GM19397 (cell line): ENCODE measurements at regions not wholly inside any gene's neighbourhood (a gene's known extent, or its start where the extent isn't known, plus 50 kb on each side); places are given as distances from the start of the nearest gene placed in this dataset.
"Not testable (repeated sequence)": the region's sequence is repeated elsewhere in the genome, so short reads cannot be mapped to it uniquely, and the experiment has no call there.

Source experiments
- ATAC-seq: cut with Tn5 transposase; IDR thresholded peaks from one replicate; pipeline ENCODE4 v1.9.1; 2021; ENCODE audit warnings: mild to moderate bottlenecking, moderate library complexity; ENCODE audit not compliant: unreplicated experiment

DNA sequence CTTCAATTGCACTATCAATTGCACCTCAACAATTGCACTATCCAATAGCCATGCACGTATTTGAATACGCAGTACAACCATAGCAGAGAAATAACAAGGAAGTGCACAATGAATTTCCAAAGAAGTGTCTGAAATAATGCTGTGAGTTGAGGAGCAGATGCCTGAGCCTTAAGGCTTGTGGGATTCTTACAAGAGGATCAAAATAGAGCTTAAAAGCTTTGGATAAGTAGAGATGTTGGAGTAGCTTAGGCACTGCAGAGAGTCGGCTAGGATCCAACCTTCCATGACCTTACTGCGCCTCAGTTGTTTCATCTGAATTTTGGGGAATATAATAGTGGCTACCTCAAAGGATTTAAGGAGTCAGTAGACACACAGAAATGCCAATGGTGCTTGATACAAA is 196.1 kb upstream of the FLRT2 start:
- no peak for ATAC-seq

DNA sequence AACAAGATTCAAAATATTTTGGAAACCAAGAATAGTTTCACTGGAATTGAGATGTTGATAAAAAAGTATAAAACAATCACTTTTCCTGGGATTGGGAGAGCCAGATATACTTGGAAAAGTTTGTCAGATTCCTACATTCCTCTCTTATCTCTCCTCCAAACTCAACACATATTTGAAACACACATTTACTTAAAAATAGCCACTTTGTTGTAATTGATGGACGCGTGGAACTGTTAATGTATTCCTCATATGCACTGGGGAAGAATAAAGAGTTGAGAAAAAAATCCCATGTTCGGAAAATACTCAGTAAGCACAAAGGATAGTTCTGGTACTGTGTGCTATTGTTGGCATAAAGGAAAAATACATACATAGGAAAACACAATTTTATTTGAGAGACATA is 195.6 kb upstream of the FLRT2 start:
- ATAC-seq, result no peak

DNA sequence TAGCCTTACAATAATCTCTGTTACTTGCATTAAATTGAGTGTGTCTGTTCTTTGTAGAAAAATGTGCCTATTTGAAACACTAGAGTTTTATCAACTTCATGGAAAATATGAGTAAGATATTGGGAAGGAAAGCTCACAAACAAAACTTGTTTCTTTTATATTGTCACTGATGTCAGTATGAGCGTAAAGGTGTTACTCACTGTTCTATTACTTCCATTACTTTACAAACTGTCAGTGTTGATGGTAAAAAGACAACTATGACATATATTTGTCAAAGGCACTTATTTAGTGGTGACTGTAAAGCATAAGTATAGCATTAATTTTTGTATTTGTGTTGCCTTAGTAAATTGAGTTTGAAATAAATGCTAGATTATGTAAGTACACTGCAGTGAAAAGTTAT is 193.7 kb upstream of the FLRT2 start:
- no peak for ATAC-seq

DNA sequence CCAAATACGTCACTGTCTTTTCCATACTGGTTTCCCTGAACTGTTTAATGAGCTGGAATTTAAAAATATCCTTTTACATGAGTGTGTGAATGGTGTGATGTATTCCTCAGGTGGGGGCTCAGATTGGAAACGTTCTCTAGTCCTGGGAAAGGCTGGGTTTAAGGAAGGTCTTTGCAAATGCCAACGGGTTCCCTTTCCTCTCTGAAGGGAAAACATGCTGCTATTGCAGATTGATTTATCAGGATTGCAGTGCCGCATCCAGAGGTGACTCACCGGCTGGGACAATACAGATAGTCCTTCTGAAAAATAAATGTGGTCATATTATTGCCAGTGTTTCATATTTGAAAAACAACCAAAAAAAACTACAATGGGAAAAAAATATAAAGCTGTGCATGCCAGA is 193.1 kb upstream of the FLRT2 start:
- no peak for ATAC-seq

DNA sequence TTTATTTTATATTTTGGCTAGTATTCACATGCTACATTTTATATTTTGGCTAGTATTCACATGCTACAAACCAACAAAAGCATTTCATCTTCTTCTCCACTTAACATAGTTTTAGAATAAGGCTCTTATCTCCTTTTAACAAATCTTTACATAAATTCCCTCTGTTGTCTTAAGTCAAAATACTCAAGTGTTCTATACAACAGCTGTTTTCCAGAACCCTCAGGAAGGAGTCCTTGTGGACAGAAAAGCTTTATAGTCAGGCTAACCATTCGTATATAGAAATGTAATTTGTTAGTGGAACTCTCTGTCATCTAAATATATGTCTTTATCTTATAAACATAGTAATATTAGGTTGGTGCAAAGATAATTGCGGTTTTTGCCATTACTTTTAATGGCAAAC is 191.0 kb upstream of the FLRT2 start:
- no peak for ATAC-seq

DNA sequence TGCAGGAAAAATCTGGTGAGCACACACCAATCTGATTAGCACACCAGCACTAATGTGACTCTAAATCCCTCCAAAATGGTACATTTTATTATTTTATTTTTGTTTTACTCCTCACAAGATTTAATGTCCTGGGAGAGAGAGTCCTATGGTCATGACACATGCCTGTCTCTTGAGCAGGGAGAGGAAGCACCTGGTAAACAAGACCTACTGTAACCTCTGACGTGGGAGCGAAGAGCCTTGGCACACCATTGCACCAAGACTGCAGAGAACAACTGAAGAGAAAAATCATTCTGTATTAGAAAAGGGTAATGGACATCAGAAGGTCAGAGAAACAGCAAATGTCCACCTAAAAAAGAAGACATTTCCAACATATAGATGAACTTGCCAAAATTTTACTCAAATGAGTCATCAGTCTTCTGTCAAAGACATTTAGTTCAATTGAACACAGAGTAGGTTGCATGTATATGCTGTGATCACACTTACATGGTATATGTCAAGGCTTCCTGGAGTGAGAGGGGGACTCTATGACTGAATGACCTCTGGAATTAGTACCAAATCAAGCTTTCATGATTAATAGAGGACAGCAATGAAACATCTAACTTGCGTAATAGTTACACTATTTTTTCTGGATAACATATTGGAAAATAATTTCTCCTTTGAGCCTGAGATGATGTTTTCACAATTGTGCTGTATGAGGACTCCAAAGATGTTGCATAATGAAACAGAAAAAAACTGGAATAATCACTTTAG is 186.9 kb upstream of the FLRT2 start:
- no peak for ATAC-seq

DNA sequence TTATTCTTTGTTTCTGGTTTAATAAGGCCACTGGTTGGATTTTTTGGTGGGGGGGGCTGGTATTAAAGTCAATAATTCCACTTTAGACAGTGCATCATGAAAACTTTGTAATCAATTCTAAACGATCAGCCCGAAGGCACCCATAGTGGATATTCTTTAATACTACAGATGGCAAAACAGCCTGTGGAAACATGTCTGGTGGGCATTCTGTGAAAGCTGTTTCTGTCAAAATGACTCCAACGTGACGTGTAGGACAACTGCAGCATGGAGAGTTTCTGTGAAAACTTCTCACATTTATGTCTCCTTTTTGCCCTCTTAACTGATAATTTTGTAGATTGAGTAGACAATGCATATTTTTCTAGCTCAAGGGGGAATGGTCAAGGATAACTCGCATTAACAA is 185.8 kb upstream of the FLRT2 start:
- ATAC-seq, result no peak

DNA sequence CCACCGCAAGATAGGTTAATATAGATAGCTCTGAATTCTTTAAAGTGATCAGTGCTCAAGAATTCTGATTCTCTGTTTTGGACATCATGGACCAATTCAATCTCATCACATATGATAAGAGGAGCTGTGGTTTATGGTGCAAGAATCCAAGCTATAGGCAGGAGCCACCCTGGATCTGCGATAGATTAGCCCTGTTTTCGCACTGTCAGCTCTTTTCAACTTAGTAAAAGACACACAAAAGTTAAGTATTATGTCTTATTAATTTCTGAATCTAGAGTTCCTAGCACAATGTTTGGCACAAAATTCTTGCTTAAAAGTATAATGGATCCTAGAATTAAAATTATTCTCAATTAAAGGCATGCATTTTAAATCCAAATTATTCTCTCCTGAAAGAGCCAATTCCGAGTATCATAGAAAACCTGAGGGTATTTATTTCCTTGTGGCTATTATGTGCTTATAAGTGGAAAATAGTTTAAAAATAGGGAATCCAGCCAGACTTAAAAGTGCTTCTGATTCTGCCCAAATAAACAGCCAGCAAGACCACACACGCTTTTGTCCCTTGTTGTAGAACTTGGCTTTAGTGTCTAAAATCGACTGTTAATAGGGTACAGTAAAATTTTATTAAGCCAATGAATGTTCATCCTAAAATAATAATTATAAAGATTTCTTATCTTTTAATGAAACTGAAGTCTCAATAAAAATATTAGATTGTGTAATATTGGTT is 184.9 kb upstream of the FLRT2 start:
- ATAC-seq, result no peak

DNA sequence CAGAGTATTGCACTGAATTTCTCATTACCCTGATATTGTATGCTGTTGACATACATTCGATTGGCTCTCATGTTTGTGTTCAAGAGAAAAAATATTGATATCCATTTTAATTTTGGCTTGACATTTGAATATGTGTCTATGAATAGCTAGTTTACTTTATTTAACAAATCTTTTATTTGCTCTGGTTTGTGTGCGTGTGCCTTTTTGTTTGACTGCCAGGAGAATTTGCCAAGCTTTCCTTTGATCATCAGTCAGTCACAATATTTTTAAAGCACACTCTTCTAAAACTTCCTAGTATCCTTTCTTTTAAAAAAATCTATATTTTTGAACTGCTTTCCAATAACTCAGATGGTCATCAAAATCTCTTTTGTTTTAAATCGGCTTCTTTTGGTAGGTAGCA is 179.3 kb upstream of the FLRT2 start:
- no peak for ATAC-seq

DNA sequence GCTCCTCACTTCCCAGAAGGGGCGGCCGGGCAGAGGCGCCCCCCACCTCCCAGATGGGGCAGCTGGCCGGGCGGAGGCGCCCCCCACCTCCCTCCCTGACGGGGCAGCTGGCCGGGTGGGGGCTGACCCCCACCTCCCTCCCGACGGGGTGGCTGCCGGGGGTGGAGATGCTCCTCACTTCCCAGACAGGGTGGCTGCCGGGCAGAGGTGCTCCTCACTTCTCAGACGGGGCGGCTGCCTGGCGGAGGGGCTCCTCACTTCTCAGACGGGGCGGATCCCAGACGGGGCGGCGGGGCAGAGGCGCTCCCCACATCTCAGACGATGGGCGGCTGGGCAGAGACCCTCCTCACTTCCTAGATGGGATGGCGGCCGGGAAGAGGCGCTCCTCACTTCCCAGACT is 177.4 kb upstream of the FLRT2 start:
- ATAC-seq, result not testable (repeated sequence)

DNA sequence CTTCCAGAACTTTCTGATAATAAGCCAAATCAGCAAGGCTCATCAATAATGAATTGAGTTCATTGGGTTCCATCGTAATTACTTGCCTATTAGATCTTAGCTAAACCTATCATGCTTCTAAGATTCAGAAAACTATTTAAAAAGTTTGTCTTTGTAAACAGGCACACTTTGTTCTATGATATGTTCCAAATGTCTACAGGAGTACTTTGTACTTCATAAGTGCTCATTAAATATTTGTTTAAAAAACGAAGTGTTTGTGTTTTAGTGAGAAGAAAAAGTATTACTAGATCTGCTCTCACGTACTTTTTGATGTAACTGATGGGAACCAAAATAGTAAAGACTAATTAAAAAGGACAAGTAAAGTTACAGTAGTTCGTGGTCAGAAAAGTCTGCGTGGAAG is 172.8 kb upstream of the FLRT2 start:
- no peak for ATAC-seq

DNA sequence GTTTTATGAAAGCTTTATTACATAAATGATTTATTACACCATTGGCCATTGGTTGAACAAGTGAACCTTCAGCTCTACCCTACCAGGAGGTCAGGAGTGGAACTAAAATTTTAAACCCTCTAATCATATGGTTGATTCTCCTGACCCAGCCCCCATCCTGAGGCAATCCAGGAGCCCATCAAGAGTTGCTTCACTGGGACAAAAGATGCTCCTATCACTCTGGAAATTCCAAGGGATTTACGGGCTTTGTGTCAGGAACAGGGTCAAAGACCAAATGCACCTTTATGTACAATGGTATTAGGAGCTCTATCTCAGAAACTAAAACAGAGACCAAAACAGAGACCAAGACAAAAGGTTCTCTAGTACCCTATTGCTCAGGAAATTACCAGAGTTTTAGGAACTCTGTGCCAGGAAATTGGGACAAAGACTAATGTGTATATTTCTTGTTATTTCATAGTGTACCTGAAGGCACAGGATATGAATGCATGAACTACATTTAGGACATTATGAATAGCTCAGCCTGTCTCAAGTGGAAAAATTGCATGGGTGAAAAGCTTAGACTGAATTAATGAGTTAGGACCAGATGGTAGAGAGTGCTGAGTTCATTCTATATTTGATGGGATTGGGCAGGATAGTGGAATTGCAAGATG is 171.7 kb upstream of the FLRT2 start:
- ATAC-seq, result no peak

DNA sequence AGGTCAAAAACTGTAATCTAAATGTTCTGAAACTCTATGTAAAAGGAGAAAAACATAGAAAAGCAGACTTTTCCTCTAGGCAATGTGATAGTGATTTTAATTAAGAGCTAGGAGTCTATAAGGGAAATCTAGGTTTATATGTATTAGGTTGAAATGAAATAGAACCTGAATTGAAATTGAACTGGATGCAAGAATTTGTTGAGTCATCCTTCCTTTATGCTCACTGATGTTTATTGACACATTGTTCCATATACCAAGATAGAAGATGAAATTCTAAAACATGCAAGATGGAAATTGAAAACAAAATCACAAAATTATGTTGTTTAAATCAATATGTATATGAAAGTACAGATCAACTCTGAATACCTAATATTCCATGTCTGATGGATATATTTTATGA is 170.4 kb upstream of the FLRT2 start:
- ATAC-seq, result no peak

DNA sequence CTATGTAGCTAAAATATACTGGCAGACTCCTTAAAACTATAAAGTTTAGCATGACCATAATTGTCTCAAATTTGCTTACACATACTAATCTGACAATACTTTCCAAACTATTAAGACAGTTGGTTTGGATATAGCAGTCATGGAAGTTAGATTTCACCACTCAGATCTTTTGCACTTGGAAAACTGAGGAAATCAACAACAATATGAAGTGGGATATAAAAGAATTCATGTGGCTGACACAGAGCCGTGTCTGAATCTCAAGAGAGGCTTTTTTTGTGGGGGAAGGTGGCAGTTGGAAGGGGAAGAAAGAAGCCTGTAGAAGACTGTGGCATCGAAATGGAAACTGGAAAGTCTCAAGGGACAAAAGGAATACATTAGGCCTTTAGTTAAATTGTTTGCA is 166.6 kb upstream of the FLRT2 start:
- ATAC-seq, result no peak

DNA sequence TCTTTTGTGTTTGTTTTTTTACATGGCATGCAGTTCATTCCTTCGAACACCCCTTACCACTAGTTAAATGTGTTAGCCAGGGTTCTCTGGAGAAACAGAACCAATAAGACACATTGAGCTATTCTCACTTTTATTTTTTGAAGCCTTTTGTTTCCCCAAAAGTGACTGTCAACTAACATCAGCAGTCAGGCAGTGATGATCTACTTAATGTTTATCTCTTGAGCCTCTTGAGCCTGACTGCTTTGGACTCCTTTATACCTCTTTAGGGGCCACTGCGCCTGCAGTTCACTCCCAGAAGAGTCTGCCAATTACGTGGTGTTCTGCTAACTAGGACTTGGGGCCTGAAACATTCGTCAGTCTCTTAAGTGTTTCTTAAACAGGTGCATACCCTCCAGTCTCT is 163.7 kb upstream of the FLRT2 start:
- no peak for ATAC-seq

DNA sequence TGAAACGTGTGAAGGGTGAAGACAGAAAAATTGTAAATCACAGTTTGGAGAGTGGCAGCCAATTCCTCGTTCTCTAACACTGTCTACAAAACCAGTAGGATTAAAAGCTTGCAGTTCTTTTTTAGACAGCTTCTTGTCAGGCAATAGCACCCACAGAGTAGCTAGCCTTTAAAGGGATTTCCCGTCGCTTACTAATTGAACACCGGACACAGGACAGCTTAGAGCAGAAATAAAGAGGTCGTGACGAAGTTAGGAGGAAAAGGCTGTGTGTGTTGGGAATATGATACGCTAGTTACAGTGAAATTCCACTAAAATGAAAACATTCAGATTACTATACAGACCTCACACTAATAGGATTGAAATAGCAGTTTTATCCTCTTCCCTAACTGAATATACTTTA is 149.1 kb upstream of the FLRT2 start:
- no peak for ATAC-seq

DNA sequence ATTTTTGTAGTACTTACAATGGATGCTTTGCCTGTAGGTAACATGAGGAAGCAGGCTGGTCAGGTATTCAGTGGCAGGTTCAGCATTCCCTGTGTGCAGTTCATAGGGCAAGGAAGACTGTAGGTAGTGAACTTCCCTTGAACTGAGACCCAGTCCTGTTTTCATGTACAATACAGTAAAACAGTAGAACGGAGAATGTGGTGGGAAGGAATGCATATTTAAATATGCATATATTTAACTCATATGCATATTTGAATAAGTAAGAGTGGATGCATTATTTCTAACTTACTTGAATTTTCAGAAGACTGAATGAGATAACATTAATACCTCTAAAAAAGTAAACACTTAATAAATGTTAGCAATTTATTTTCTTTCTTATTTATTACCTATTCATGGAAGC is 147.6 kb upstream of the FLRT2 start:
- no peak for ATAC-seq

DNA sequence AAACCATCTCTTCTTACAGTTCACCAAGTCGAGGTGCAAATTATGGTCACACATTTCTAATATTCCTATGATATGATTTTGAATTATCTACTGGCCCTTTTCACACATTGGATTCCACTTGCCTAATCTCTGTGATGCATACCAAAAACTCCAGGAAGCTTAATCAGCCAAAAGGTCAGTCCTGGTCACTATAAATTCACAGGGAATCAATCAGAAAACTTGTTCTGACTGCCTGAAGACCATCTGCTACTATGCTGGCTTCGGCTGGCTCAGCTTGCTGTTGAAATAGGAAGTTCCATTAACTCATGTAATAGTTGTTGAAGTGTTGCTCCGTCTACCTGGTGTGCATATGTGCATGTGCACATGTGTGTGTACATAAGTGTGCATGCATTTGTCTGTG is 142.8 kb upstream of the FLRT2 start:
- ATAC-seq, result no peak

DNA sequence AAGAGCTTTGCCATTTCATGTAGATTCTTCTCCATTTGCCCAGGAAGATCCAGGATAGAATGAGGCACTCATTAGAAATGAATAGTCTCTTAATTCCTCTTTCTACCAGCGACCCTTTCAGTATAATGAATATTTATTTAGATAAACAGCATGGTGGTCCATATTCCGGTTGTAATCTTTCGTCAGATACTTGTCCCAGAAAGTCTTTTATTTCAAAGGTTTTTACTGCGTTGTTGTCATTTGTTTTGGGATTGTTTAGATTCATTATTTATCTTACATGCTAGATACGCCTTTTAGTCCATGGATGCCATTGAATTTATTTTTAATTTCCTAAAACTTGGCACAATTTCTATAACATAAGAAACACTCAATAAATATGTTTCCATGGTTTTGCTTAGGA is 139.7 kb upstream of the FLRT2 start:
- no peak for ATAC-seq

DNA sequence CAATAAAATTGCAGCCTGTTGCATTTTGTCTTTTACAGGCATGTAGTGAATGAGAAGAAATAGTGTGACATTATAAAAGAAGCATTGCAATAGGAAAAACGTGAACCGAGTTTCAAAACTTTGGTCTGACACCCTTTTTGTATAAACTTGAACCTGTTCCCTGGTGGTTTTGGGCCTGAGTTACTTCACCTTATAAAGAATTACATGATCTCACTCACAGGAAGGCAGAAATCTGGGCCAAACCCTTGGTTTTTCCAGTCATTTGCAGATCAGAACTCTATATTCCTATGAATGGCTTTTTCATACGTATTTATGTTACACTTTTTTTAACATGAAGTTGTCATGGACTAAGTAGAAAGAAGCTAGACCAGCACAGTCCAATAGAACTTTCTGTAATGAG is 138.5 kb upstream of the FLRT2 start:
- ATAC-seq, result no peak

DNA sequence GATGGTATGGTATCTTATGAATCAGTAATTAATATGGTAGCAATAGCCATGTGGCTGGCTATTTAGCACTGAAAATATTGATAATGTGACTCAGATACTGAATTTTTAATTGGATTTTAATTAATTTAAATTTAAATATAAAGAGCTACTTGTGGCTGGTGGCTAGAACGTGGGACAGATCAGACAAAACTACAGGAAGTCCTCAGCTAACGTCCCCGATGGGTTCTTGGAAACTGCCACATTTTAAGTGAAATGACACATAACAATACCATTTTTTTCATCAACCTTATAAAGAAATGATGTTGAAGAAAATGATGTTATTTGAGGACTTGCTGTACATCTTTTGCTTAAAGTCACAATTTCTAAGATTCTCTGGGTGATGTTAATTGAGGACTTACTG is 138.1 kb upstream of the FLRT2 start:
- ATAC-seq, result no peak

DNA sequence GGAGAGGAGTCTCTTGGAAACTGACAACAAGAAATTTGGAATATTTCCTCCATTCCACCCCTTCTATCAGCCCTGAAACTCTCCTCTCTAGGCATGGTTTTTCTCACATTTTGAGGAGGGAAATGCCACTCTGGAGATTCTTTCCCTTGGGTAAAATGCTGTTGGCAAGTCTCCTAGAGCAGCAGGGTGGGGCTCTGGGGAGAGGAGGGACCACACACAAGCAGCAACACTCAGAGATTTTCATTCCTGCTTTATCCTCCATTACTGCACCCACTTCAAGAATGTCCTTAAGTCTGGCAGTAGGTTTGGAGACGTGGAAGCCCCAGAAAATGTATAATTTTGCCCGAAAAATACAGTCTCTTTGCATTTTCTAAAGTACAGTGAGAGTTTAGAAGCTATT is 130.8 kb upstream of the FLRT2 start:
- no peak for ATAC-seq
